ENCODE measurements at regions not wholly inside any gene's neighbourhood (a gene's known extent, or its start where the extent isn't known, plus 50 kb on each side); places are given as distances from the start of the nearest gene placed in this dataset.

GRCh38 chr3:94912656-94913055 lies 849.8 kb downstream of the NSUN3 start:
- CTCF ChIA-PET, result no interaction called here
- no peak for DNase-seq (ENCODE audit: low spot score)
- Mint-ChIP-seq H3K36me3 (no peaks in the 10 kb centered on the region), H3K27me3 (ENCODE audit: low read depth) (no peaks in the 10 kb centered on the region), H3K9me3 (no peaks in the 10 kb centered on the region), H3K27ac (no peak overlapping the region), H3K4me3 (no peak overlapping the region), H3K4me1 (0 out of 2 replicates have a peak, but pooled peaks cover 4% of the 10 kb centered on the region)
- no peak for ATAC-seq
- POLR2A ChIA-PET, result no interaction called here
- TF ChIP-seq ZBTB21 (CRISPR knock-in tag; IDR thresholded peaks at IDR 0.05; ENCODE audit: borderline replicate concordance), result no peak
- TF ChIP-seq, protein P1, sequence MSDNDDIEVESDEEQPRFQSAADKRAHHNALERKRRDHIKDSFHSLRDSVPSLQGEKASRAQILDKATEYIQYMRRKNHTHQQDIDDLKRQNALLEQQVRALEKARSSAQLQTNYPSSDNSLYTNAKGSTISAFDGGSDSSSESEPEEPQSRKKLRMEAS (CRISPR knock-in tag; IDR thresholded peaks at IDR 0.05), result no peak
- no peak for TF ChIP-seq TEAD4 (CRISPR knock-in tag; IDR thresholded peaks at IDR 0.05)
- TF ChIP-seq FOXP1 (CRISPR knock-in tag; IDR thresholded peaks at IDR 0.05; ENCODE audit: borderline replicate concordance), result no peak
- no peak for TF ChIP-seq CREB1 (CRISPR knock-in tag; IDR thresholded peaks at IDR 0.05)
- TF ChIP-seq, protein P2, sequence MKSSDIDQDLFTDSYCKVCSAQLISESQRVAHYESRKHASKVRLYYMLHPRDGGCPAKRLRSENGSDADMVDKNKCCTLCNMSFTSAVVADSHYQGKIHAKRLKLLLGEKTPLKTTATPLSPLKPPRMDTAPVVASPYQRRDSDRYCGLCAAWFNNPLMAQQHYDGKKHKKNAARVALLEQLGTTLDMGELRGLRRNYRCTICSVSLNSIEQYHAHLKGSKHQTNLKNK (CRISPR knock-in tag; IDR thresholded peaks at IDR 0.05), result no peak
- TF ChIP-seq ELF4 (CRISPR knock-in tag; IDR thresholded peaks at IDR 0.05; ENCODE audit: low read depth), result no peak
- TF ChIP-seq, protein P3, sequence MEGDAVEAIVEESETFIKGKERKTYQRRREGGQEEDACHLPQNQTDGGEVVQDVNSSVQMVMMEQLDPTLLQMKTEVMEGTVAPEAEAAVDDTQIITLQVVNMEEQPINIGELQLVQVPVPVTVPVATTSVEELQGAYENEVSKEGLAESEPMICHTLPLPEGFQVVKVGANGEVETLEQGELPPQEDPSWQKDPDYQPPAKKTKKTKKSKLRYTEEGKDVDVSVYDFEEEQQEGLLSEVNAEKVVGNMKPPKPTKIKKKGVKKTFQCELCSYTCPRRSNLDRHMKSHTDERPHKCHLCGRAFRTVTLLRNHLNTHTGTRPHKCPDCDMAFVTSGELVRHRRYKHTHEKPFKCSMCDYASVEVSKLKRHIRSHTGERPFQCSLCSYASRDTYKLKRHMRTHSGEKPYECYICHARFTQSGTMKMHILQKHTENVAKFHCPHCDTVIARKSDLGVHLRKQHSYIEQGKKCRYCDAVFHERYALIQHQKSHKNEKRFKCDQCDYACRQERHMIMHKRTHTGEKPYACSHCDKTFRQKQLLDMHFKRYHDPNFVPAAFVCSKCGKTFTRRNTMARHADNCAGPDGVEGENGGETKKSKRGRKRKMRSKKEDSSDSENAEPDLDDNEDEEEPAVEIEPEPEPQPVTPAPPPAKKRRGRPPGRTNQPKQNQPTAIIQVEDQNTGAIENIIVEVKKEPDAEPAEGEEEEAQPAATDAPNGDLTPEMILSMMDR (IDR thresholded peaks at IDR 0.05), result no peak

GRCh38 chr3:94927175-94927574 lies 864.3 kb downstream of the NSUN3 start:
- H3K27ac Mint-ChIP-seq, result no peak overlapping the region
- H3K4me3 Mint-ChIP-seq, result no peak overlapping the region
- H3K36me3 Mint-ChIP-seq, result no peaks in the 10 kb centered on the region
- H3K27me3 Mint-ChIP-seq (ENCODE audit: low read depth), result no peaks in the 10 kb centered on the region
- CTCF ChIA-PET, result no interaction called here
- DNase-seq (ENCODE audit: low spot score), result no peak
- peaks cover 3% of the 10 kb centered on the region for H3K4me1 Mint-ChIP-seq
- ATAC-seq, result no peak
- POLR2A ChIA-PET, result no interaction called here
- H3K9me3 Mint-ChIP-seq, result no peaks in the 10 kb centered on the region
- TF ChIP-seq NFE2L1 (CRISPR knock-in tag; IDR thresholded peaks at IDR 0.05) (no peak), FOXK1 (CRISPR knock-in tag; IDR thresholded peaks at IDR 0.05) (no peak), SMAD4 (CRISPR knock-in tag; IDR thresholded peaks at IDR 0.05) (no peak), KAT7 (CRISPR knock-in tag; IDR thresholded peaks at IDR 0.05; ENCODE audit: borderline replicate concordance) (no peak), PRRX2 (CRISPR knock-in tag; IDR thresholded peaks at IDR 0.05) (no peak), CREM (CRISPR knock-in tag; IDR thresholded peaks at IDR 0.05) (no peak), ATF2 (CRISPR knock-in tag; IDR thresholded peaks at IDR 0.05; ENCODE audit: borderline replicate concordance, low read depth) (no peak), IRF2 (CRISPR knock-in tag; IDR thresholded peaks at IDR 0.05; ENCODE audit: borderline replicate concordance, low read depth) (no peak), JAZF1 (CRISPR knock-in tag; IDR thresholded peaks at IDR 0.05) (no peak), HMGA2 (CRISPR knock-in tag; IDR thresholded peaks at IDR 0.05) (no peak), AFF4 (CRISPR knock-in tag; IDR thresholded peaks at IDR 0.05; ENCODE audit: borderline replicate concordance) (no peak), ZSCAN18 (CRISPR knock-in tag; IDR thresholded peaks at IDR 0.05) (no peak)
- TF ChIP-seq, protein P3 (IDR thresholded peaks at IDR 0.05), result no peak

Data from WTC11 (cell line).